ENCODE measurements at regions not wholly inside any gene's neighbourhood (a gene's known extent, or its start where the extent isn't known, plus 50 kb on each side); places are given as distances from the start of the nearest gene placed in this dataset.

- dilution Hi-C loops (cut with MboI; ENCODE audit: extremely low pct_ligation_motif_present, low sequenced_read_pairs) = no loop called here
- POLR2A ChIA-PET = no interaction called here
- FAIRE-seq = no peak
Measured at GRCh38 chr2:157206916-157207315, 50.6 kb upstream of the GALNT5 start.

More at GRCh38 chr2:157206916-157207315, 50.6 kb upstream of the GALNT5 start:
- Histone ChIP-seq H3K27me3 (ENCODE audit: control insufficient read depth in 2 of 2, insufficient read depth in 2 of 2, low read length in 2 of 2) (no peaks in the 10 kb centered on the region), H4K20me1 (replicated peaks; ENCODE audit: control insufficient read depth, extremely low read depth, insufficient read depth, low read length) (no peaks in the 10 kb centered on the region), H2AFZ (ENCODE audit: low read depth, low read length) (no peak overlapping the region), H3K9me1 (replicated peaks; ENCODE audit: control insufficient read depth, extremely low read depth, insufficient read depth, low read length) (no peaks in the 10 kb centered on the region), H3K27ac (ENCODE audit: insufficient read depth, low read depth, low read length) (no peak overlapping the region), H3K4me1 (ENCODE audit: control insufficient read depth, extremely low read depth, insufficient read depth, low read length) (no peaks in the 10 kb centered on the region), H3K4me2 (ENCODE audit: insufficient read depth, low read length) (no peak overlapping the region), H3K9ac (replicated peaks; ENCODE audit: extremely low read depth, insufficient read depth, low read length) (no peak overlapping the region), H3K9me3 (replicated peaks; ENCODE audit: control insufficient read depth, insufficient read depth, low read length) (no peaks in the 10 kb centered on the region), H3K36me3 (ENCODE audit: control insufficient read depth in 2 of 2, extremely low read depth in 1 of 2, insufficient read depth in 2 of 2, low read length in 2 of 2) (no peaks in the 10 kb centered on the region), H3K4me3 (replicated peaks in 1 of 3; ENCODE audit: insufficient read depth in 1 of 3, low read depth in 1 of 3, low read length in 3 of 3) (no peak overlapping the region), H3K79me2 (ENCODE audit: control insufficient read depth, insufficient read depth, low read length) (no peaks in the 10 kb centered on the region)
- no TSS peak for BruUV-seq (replicated peaks)
- DNase-seq (ENCODE audit: low read depth, low spot score) = no peak
- intact Hi-C loops (cut with micrococcal nuclease) = loop anchor here (5.0 kb wide), 1 partner anchor 1160 kb away; no protein-coding TSS in a partner anchor
- TF ChIP-seq FOS (IDR thresholded peaks at IDR 0.05; ENCODE audit: borderline replicate concordance, insufficient read depth, low read length) = no peak
- no peak for TF ChIP-seq EZH2 (IDR thresholded peaks at IDR 0.05; ENCODE audit: borderline replicate concordance, low read depth, low read length, severe bottlenecking)
- no peak for TF ChIP-seq JUN (IDR thresholded peaks at IDR 0.05; ENCODE audit: borderline replicate concordance, insufficient read depth, insufficient read length, low read depth)
- TF ChIP-seq GATA2 (IDR thresholded peaks at IDR 0.05; ENCODE audit: insufficient read depth, insufficient read length, low read depth, low read length) = no peak
- TF ChIP-seq MYC (IDR thresholded peaks at IDR 0.05; ENCODE audit: low read depth, low read length) = no peak
- TF ChIP-seq POLR2A (IDR thresholded peaks at IDR 0.05; ENCODE audit: low read depth, low read length) = no peak
- TF ChIP-seq, protein P1, sequence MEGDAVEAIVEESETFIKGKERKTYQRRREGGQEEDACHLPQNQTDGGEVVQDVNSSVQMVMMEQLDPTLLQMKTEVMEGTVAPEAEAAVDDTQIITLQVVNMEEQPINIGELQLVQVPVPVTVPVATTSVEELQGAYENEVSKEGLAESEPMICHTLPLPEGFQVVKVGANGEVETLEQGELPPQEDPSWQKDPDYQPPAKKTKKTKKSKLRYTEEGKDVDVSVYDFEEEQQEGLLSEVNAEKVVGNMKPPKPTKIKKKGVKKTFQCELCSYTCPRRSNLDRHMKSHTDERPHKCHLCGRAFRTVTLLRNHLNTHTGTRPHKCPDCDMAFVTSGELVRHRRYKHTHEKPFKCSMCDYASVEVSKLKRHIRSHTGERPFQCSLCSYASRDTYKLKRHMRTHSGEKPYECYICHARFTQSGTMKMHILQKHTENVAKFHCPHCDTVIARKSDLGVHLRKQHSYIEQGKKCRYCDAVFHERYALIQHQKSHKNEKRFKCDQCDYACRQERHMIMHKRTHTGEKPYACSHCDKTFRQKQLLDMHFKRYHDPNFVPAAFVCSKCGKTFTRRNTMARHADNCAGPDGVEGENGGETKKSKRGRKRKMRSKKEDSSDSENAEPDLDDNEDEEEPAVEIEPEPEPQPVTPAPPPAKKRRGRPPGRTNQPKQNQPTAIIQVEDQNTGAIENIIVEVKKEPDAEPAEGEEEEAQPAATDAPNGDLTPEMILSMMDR (IDR thresholded peaks at IDR 0.05; ENCODE audit: extremely low read depth in 1 of 2, insufficient read depth in 1 of 2, low read depth in 1 of 2, low read length in 2 of 2) = no peak
- no peak for TF ChIP-seq POLR2AphosphoS5 (IDR thresholded peaks at IDR 0.05; ENCODE audit: insufficient read depth, low read depth, low read length)
- no peak for TF ChIP-seq MAX (IDR thresholded peaks at IDR 0.05; ENCODE audit: insufficient read depth, insufficient read length)
- CTCF ChIA-PET = interaction anchor here (0.8 to 2.1 kb wide), 4 partner anchors 13 to 1834 kb away, joined by 3 to 7 read pairs (median 4); no protein-coding TSS in a partner anchor

Data from endothelial cell of umbilical vein (primary cell).